ENCODE measurements at regions not wholly inside any gene's neighbourhood (a gene's known extent, or its start where the extent isn't known, plus 50 kb on each side); places are given as distances from the start of the nearest gene placed in this dataset.
A peak's percentile ranks its signal among the peaks of the same experiment; 100 is the strongest.

DNA sequence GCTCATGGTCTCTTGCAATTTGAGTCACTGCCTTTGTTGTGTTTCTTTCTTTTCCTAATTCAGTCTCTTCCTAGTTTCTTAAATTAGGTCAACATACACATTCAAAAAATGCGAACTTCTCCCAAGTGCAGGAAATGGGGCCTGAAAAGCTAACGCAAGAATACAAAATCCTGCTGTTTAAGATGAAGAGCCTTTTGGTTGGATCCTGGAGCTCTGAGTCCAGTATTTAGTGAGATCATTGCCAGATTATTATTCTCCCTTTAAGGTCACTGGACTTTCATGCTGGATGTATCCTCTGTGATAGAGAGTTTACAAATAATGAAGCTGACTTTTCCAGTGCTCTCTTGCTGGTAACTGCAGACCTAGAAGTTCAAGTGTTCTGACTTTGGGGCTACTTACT is 401.9 kb upstream of the MKI67 start:
- H3K4me1 ChIP-seq: no peaks in the 10 kb centered on the region
- TF ChIP-seq, protein P1, sequence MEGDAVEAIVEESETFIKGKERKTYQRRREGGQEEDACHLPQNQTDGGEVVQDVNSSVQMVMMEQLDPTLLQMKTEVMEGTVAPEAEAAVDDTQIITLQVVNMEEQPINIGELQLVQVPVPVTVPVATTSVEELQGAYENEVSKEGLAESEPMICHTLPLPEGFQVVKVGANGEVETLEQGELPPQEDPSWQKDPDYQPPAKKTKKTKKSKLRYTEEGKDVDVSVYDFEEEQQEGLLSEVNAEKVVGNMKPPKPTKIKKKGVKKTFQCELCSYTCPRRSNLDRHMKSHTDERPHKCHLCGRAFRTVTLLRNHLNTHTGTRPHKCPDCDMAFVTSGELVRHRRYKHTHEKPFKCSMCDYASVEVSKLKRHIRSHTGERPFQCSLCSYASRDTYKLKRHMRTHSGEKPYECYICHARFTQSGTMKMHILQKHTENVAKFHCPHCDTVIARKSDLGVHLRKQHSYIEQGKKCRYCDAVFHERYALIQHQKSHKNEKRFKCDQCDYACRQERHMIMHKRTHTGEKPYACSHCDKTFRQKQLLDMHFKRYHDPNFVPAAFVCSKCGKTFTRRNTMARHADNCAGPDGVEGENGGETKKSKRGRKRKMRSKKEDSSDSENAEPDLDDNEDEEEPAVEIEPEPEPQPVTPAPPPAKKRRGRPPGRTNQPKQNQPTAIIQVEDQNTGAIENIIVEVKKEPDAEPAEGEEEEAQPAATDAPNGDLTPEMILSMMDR (IDR thresholded peaks at IDR 0.05): no peak
- DNase-seq (no peak), ATAC-seq (no peak)
- H3K27me3 ChIP-seq: peaks cover 13% of the 10 kb centered on the region
- intact Hi-C loops (cut with DNase I): no loop called here
- H3K9me3 ChIP-seq: no peaks in the 10 kb centered on the region
- no peak overlapping the region for H3K4me3 ChIP-seq
- no peaks in the 10 kb centered on the region for H3K36me3 ChIP-seq
- H3K27ac ChIP-seq: no peak overlapping the region

GRCh38 chr10:128528781-128529180 is 402.6 kb upstream of the MKI67 start:
- Histone ChIP-seq H3K27me3 (peaks cover 13% of the 10 kb centered on the region), H3K4me1 (no peaks in the 10 kb centered on the region)

GRCh38 chr10:128529225-128529624 is 403.0 kb upstream of the MKI67 start:
- intact Hi-C loops (cut with DNase I): no loop called here
- no peak for ATAC-seq

More at GRCh38 chr10:128528781-128529180, 402.6 kb upstream of the MKI67 start:
- Histone ChIP-seq H3K9me3 (no peaks in the 10 kb centered on the region), H3K27ac (no peak overlapping the region), H3K36me3 (no peaks in the 10 kb centered on the region), H3K4me3 (no peak overlapping the region)
- DNase-seq (no peak), ATAC-seq (no peak)
- intact Hi-C loops (cut with DNase I): no loop called here
- TF ChIP-seq, protein P1 (IDR thresholded peaks at IDR 0.05): no peak

GRCh38 chr10:128530301-128530700 is 404.1 kb upstream of the MKI67 start:
- ATAC-seq: no peak

More at GRCh38 chr10:128529225-128529624, 403.0 kb upstream of the MKI67 start:
- H3K27ac ChIP-seq: no peak overlapping the region
- H3K4me1 ChIP-seq: no peaks in the 10 kb centered on the region
- H3K27me3 ChIP-seq: peaks cover 13% of the 10 kb centered on the region
- no peaks in the 10 kb centered on the region for H3K9me3 ChIP-seq
- no peaks in the 10 kb centered on the region for H3K36me3 ChIP-seq
- H3K4me3 ChIP-seq: no peak overlapping the region
- no peak for DNase-seq
- TF ChIP-seq, protein P1 (IDR thresholded peaks at IDR 0.05): no peak

GRCh38 chr10:128530946-128531345 is 404.7 kb upstream of the MKI67 start:
- Histone ChIP-seq H3K4me1 (no peaks in the 10 kb centered on the region), H3K27me3 (peaks cover 21% of the 10 kb centered on the region), H3K27ac (no peak overlapping the region), H3K4me3 (no peak overlapping the region), H3K9me3 (no peaks in the 10 kb centered on the region), H3K36me3 (no peaks in the 10 kb centered on the region)
- no peak for DNase-seq
- TF ChIP-seq, protein P1 (IDR thresholded peaks at IDR 0.05): no peak
- intact Hi-C loops (cut with DNase I): no loop called here
- no peak for ATAC-seq

More at GRCh38 chr10:128530301-128530700, 404.1 kb upstream of the MKI67 start:
- Histone ChIP-seq H3K27me3 (peaks cover 14% of the 10 kb centered on the region), H3K4me1 (no peaks in the 10 kb centered on the region), H3K27ac (no peak overlapping the region), H3K9me3 (no peaks in the 10 kb centered on the region), H3K36me3 (no peaks in the 10 kb centered on the region), H3K4me3 (no peak overlapping the region)
- TF ChIP-seq, protein P1 (IDR thresholded peaks at IDR 0.05): peak; percentile 40
- intact Hi-C loops (cut with DNase I): no loop called here
- DNase-seq: no peak

GRCh38 chr10:128534686-128535085 is 408.5 kb upstream of the MKI67 start:
- Histone ChIP-seq H3K27me3 (peaks cover 54% of the 10 kb centered on the region), H3K36me3 (no peaks in the 10 kb centered on the region), H3K4me3 (no peak overlapping the region), H3K9me3 (no peaks in the 10 kb centered on the region), H3K27ac (no peak overlapping the region), H3K4me1 (no peaks in the 10 kb centered on the region)
- TF ChIP-seq, protein P1 (IDR thresholded peaks at IDR 0.05): no peak
- no peak for ATAC-seq
- no peak for DNase-seq
- intact Hi-C loops (cut with DNase I): no loop called here
